SK-N-SH (cell line): ENCODE measurements at regions not wholly inside any gene's neighbourhood (a gene's known extent, or its start where the extent isn't known, plus 50 kb on each side); places are given as distances from the start of the nearest gene placed in this dataset.
A peak's percentile ranks its signal among the peaks of the same experiment; 100 is the strongest.

Source experiments
- CTCF ChIA-PET: fragments of 300-600, 350-600 bp; formaldehyde crosslinking; extraction: SDS; loops from one replicate; lab custom pipeline; 2021; lab: Yijun Ruan, JAX
- POLR2A ChIA-PET: fragments of 350-600 bp; sonication (Branson Sonifier 250); formaldehyde crosslinking; extraction: SDS; loops from one replicate; lab custom pipeline; 2020; ENCODE audit warnings: antibody characterized with exemption, inconsistent platforms; lab: Yijun Ruan, JAX
- DNase-seq: peaks from one replicate; pipeline ENCODE4 v3.0.0; 2012
- H2AFZ ChIP-seq: fragments of 200-600 bp; sonication (generic); 2 replicates; pipeline ENCODE4 v1.8.1; 2016; ENCODE audit warnings: antibody characterized with exemption, mild to moderate bottlenecking, low read depth
- H3F3A ChIP-seq: fragments of 200-600 bp; sonication (generic); replicated peaks from 2 replicates; pipeline ENCODE3; 2016; ENCODE audit warnings: antibody characterized with exemption, mild to moderate bottlenecking; ENCODE audit not compliant: insufficient read depth
- H3K27ac ChIP-seq, 2 experiments: fragments of 200-500 bp in 1 of 2; fragments of 200-600 bp in 1 of 2; sonication (Bioruptor generic) in 1 of 2; sonication (generic), shearing (Covaris generic) in 1 of 2; 2 replicates each; pipeline versions ENCODE4 v1.5.1 to v1.6.1; 2014 to 2016; ENCODE audit warnings: low read depth in 2 of 2, inconsistent platforms in 1 of 2, low read length in 1 of 2, mild to moderate bottlenecking in 1 of 2, mixed read lengths in 1 of 2
- H3K27me3 ChIP-seq: fragments of 200-600 bp; sonication (generic), shearing (Covaris generic); 2 replicates; pipeline ENCODE4 v1.6.1; 2016; ENCODE audit warnings: mixed run types; ENCODE audit not compliant: insufficient read depth
- H3K36me3 ChIP-seq, 2 experiments: fragments of 200-500 bp in 1 of 2; fragments of 200-600 bp in 1 of 2; sonication (Bioruptor generic) in 1 of 2; sonication (generic) in 1 of 2; replicated peaks in 1 of 2; 2 replicates each; pipeline versions ENCODE3 to v1.5.1; 2014 to 2016; ENCODE audit warnings: low read length in 1 of 2, mild to moderate bottlenecking in 1 of 2; ENCODE audit not compliant: insufficient read depth in 2 of 2, control insufficient read depth in 1 of 2
- H3K4me1 ChIP-seq, 2 experiments: fragments of 200-500 bp in 1 of 2; fragments of 200-600 bp in 1 of 2; sonication (Bioruptor generic) in 1 of 2; sonication (generic), shearing (Covaris generic) in 1 of 2; 2 replicates each; pipeline versions ENCODE4 v1.5.1 to v1.6.1; 2014 to 2016; ENCODE audit warnings: low read depth in 1 of 2, low read length in 1 of 2, mixed run types in 1 of 2; ENCODE audit not compliant: insufficient read depth in 2 of 2, control insufficient read depth in 1 of 2
- H3K4me2 ChIP-seq: fragments of 200-600 bp; sonication (generic), shearing (Covaris generic); 2 replicates; pipeline ENCODE4 v1.6.1; 2017; ENCODE audit warnings: mixed run types
- H3K4me3 ChIP-seq, 2 experiments: fragments of 200-500 bp in 1 of 2; fragments of 200-600 bp in 1 of 2; sonication (Bioruptor generic) in 1 of 2; sonication (generic), shearing (Covaris generic) in 1 of 2; 2 replicates each; pipeline versions ENCODE4 v1.5.1 to v1.8.1; 2014 to 2016; ENCODE audit warnings: low read depth in 2 of 2, inconsistent platforms in 1 of 2, low read length in 1 of 2, mild to moderate bottlenecking in 1 of 2, mixed read lengths in 1 of 2, moderate library complexity in 1 of 2
- H3K79me2 ChIP-seq: fragments of 200-600 bp; sonication (generic); 2 replicates; pipeline ENCODE4 v1.8.1; 2017; ENCODE audit warnings: mild to moderate bottlenecking; ENCODE audit not compliant: insufficient read depth
- H3K9ac ChIP-seq: fragments of 200-600 bp; sonication (generic); 2 replicates; pipeline ENCODE4 v1.6.1; 2017; ENCODE audit warnings: mixed run types
- H3K9me2 ChIP-seq: fragments of 200-600 bp; sonication (generic); 2 replicates; pipeline ENCODE4 v1.6.1; 2017; ENCODE audit warnings: mixed run types
- H3K9me3 ChIP-seq: fragments of 200-600 bp; sonication (generic); 2 replicates; pipeline ENCODE4 v1.6.1; 2017; ENCODE audit warnings: mixed run types, mild to moderate bottlenecking, moderate library complexity
- H4K20me1 ChIP-seq: fragments of 200-600 bp; sonication (generic); 2 replicates; pipeline ENCODE4 v1.6.1; 2017; ENCODE audit warnings: mild to moderate bottlenecking, mixed run types; ENCODE audit not compliant: insufficient read depth
- EZH2phosphoT487 ChIP-seq: fragments of 200-600 bp; sonication (generic); IDR thresholded peaks from 2 replicates; pipeline ENCODE4 v1.6.1; 2017; ENCODE audit warnings: low read depth, mixed run types, mild to moderate bottlenecking, antibody characterized with exemption, moderate library complexity, borderline replicate concordance
- FOXJ3 ChIP-seq: sonication (generic); formaldehyde crosslinking; IDR thresholded peaks from 2 replicates; pipeline ENCODE4 v1.5.1; 2020; ENCODE audit warnings: mild to moderate bottlenecking, missing genetic modification reagents
- MAX ChIP-seq: IDR thresholded peaks from 2 replicates; pipeline ENCODE4 v1.4.0; 2012; ENCODE audit warnings: low read depth
- NFIC ChIP-seq: IDR thresholded peaks from 2 replicates; pipeline ENCODE4 v1.4.0; 2012; ENCODE audit warnings: borderline replicate concordance
- POLR2AphosphoS5 ChIP-seq: IDR thresholded peaks from 2 replicates; pipeline ENCODE4 v1.6.1; 2012; ENCODE audit warnings: low read depth, low read length
- RCOR1 ChIP-seq: fragments of 150-350 bp; IDR thresholded peaks from 2 replicates; pipeline ENCODE4 v1.6.1; 2017; ENCODE audit warnings: antibody characterized with exemption, low read length
- WGBS: methylation state at CpG from one replicate; pipeline ENCODE4 v1.1.6; 2017; ENCODE audit warnings: low lambda C conversion rate; 5-methylcytosine and 5-hydroxymethylcytosine counted together
- TF ChIP-seq, protein P1 (sequence below): IDR thresholded peaks from 2 replicates; pipeline ENCODE4; 2012
- TF ChIP-seq, protein P2 (sequence below): fragments of 200-600 bp; sonication (generic); IDR thresholded peaks from 2 replicates; pipeline ENCODE4 v1.6.1; 2017; ENCODE audit warnings: antibody characterized with exemption, mild to moderate bottlenecking, moderate library complexity
- TF ChIP-seq, protein P3 (sequence below): fragments of 150-350 bp; IDR thresholded peaks from 2 replicates; pipeline ENCODE4 v1.6.1; 2016; ENCODE audit warnings: mild to moderate bottlenecking, low read depth, low read length

DNA sequence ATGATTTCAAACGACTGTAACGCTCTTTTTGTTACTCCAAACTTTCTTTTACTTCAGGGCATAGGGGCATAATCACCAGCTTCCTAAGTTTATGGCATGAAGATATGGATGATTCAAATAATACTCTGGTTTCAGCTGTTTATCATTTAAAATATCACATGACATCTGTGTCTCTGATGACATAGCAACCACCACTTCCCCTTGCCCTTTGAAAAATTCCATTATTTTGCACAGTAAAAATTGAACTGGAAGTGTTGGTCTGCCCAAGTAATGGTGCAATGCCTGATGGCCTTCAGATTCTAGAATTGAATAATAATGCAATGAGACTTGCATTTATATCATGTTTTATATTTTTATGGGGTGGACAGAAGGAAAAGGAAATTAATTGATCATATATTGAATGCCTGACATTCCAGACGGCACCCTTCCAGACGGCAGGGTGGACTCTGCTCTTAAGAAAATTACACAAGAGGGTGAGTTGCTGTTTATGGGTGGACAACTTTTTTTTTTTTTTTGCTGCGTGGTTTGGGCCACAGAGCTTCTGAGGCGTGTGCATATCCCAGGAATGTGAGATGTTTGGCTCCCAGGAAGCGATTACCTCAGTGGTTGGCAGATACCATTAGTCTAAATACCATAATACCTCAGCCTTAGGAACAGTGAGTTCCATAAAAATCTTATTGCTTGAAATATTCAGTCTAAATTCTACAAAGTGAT lies 101.7 kb upstream of the ZNF521 start:
- no peak for DNase-seq

DNA sequence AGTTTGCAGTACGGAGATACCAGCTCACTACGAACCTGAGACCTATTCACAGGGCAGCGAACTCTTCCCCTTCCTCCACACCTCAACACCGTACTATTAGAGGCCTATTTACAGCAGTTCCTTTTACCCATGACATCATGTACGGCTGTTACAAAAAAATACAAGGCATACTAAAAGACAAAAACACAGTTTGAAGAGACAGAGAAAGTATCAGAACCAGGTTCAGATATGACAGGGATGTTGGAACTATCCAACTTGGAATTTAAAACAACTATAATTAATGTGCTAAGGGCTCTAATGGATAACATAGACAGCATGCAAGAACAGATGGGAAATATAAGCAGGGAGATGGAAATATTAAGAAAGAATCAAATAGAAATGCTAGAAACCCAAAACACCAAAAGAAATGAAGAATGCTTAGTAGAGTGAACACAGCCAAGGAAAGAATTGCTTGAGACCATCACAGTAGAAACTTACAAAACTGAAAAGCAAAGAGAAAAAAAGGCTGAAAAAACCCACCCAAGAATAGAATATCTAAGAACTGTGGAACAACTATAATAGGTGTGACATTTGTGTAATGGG lies 99.2 kb upstream of the ZNF521 start:
- no peak overlapping the region for H3K27ac ChIP-seq
- DNase-seq = no peak
- 66% methylated on average over 5 of the region's 5 CpGs for WGBS
- H3K4me3 ChIP-seq = no peak overlapping the region
- CTCF ChIA-PET = no interaction called here
- no peaks in the 10 kb centered on the region for H3F3A ChIP-seq
- H3K27me3 ChIP-seq = no peaks in the 10 kb centered on the region
- no peak overlapping the region for H2AFZ ChIP-seq
- H3K9me2 ChIP-seq = no peaks in the 10 kb centered on the region
- POLR2A ChIA-PET = no interaction called here
- no peaks in the 10 kb centered on the region for H3K36me3 ChIP-seq
- H3K9me3 ChIP-seq = no peaks in the 10 kb centered on the region
- peaks cover 0 to 6% of the 10 kb centered on the region in 2 experiments; a peak in 1 of 4 replicates for H3K4me1 ChIP-seq
- H3K9ac ChIP-seq = no peak overlapping the region
- TF ChIP-seq, protein P1, sequence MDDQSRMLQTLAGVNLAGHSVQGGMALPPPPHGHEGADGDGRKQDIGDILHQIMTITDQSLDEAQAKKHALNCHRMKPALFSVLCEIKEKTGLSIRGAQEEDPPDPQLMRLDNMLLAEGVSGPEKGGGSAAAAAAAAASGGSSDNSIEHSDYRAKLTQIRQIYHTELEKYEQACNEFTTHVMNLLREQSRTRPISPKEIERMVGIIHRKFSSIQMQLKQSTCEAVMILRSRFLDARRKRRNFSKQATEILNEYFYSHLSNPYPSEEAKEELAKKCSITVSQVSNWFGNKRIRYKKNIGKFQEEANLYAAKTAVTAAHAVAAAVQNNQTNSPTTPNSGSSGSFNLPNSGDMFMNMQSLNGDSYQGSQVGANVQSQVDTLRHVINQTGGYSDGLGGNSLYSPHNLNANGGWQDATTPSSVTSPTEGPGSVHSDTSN = no peak
- no peak for TF ChIP-seq RCOR1
- TF ChIP-seq, protein P2, sequence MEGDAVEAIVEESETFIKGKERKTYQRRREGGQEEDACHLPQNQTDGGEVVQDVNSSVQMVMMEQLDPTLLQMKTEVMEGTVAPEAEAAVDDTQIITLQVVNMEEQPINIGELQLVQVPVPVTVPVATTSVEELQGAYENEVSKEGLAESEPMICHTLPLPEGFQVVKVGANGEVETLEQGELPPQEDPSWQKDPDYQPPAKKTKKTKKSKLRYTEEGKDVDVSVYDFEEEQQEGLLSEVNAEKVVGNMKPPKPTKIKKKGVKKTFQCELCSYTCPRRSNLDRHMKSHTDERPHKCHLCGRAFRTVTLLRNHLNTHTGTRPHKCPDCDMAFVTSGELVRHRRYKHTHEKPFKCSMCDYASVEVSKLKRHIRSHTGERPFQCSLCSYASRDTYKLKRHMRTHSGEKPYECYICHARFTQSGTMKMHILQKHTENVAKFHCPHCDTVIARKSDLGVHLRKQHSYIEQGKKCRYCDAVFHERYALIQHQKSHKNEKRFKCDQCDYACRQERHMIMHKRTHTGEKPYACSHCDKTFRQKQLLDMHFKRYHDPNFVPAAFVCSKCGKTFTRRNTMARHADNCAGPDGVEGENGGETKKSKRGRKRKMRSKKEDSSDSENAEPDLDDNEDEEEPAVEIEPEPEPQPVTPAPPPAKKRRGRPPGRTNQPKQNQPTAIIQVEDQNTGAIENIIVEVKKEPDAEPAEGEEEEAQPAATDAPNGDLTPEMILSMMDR = no peak
- TF ChIP-seq EZH2phosphoT487 = no peak
- no peak for TF ChIP-seq MAX
- TF ChIP-seq POLR2AphosphoS5 = no peak
- H3K79me2 ChIP-seq = no peaks in the 10 kb centered on the region
- no peak overlapping the region for H3K4me2 ChIP-seq
- H4K20me1 ChIP-seq = no peaks in the 10 kb centered on the region

More for the DNA sequence above, 101.7 kb upstream of the ZNF521 start:
- no peaks in the 10 kb centered on the region for H3K79me2 ChIP-seq
- TF ChIP-seq, protein P3, sequence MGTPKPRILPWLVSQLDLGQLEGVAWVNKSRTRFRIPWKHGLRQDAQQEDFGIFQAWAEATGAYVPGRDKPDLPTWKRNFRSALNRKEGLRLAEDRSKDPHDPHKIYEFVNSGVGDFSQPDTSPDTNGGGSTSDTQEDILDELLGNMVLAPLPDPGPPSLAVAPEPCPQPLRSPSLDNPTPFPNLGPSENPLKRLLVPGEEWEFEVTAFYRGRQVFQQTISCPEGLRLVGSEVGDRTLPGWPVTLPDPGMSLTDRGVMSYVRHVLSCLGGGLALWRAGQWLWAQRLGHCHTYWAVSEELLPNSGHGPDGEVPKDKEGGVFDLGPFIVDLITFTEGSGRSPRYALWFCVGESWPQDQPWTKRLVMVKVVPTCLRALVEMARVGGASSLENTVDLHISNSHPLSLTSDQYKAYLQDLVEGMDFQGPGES = no peak
- no peak for TF ChIP-seq FOXJ3
- TF ChIP-seq, protein P1 = peak; percentile 16; the same call in 1 of the 2 replicates
- TF ChIP-seq NFIC = peak; percentile 35; the same call in 1 of the 2 replicates
- no peaks in the 10 kb centered on the region for H3K9me3 ChIP-seq
- no peak overlapping the region for H3K4me3 ChIP-seq
- no peak overlapping the region for H3K9ac ChIP-seq
- no peaks in the 10 kb centered on the region for H4K20me1 ChIP-seq
- H3K27me3 ChIP-seq = no peaks in the 10 kb centered on the region
- WGBS = 61% methylated on average over 7 of the region's 7 CpGs
- H3K27ac ChIP-seq = no peak overlapping the region
- no peaks in the 10 kb centered on the region for H3K36me3 ChIP-seq
- no peaks in the 10 kb centered on the region for H3F3A ChIP-seq
- no peaks in the 10 kb centered on the region for H3K9me2 ChIP-seq
- ChIA-PET CTCF (interaction anchor here (1.4 kb wide), 1 partner anchor 22 kb away, joined by 4 read pairs; no protein-coding TSS in a partner anchor), POLR2A (no interaction called here)
- H3K4me1 ChIP-seq = peaks cover 0 to 11% of the 10 kb centered on the region in 2 experiments; a peak in 1 of 4 replicates
- no peak overlapping the region for H3K4me2 ChIP-seq
- no peak overlapping the region for H2AFZ ChIP-seq
